ENCODE measurements at regions not wholly inside any gene's neighbourhood (a gene's known extent, or its start where the extent isn't known, plus 50 kb on each side); places are given as distances from the start of the nearest gene placed in this dataset.

GRCh38 chr1:87600854-87601253, 272.2 kb downstream of the LMO4 start:
- 41% methylated on average over 1 of the region's 1 CpG for WGBS (ENCODE audit: insufficient coverage, insufficient replicate concordance, low lambda C conversion rate, missing lambda C conversion rate)
- ATAC-seq (no peak), DNase-seq (ENCODE audit: low read depth, low spot score) (no peak), FAIRE-seq (no peak)
- H3K79me2 ChIP-seq (ENCODE audit: control insufficient read depth, insufficient read depth, low read length), result no peaks in the 10 kb centered on the region
- no TSS peak for BruUV-seq (replicated peaks)
- H2AFZ ChIP-seq (ENCODE audit: control insufficient read depth, low read depth, low read length), result no peak overlapping the region
- in situ Hi-C loops (cut with MboI), result no loop called here
- intact Hi-C loops (cut with micrococcal nuclease; ENCODE audit: unreplicated experiment), result no loop called here
- no peaks in the 10 kb centered on the region for H3K36me3 ChIP-seq (ENCODE audit: control insufficient read depth in 2 of 2, insufficient read depth in 2 of 2, low read length in 1 of 2)
- no peak overlapping the region for H3K9ac ChIP-seq (ENCODE audit: control insufficient read depth, insufficient read depth, low read length)
- no peaks in the 10 kb centered on the region for H3K27me3 ChIP-seq (replicated peaks in 1 of 2; ENCODE audit: control insufficient read depth in 2 of 2, insufficient read depth in 2 of 2, low read length in 1 of 2)
- ChIA-PET SMC1A (ENCODE audit: uncharacterized antibody, unreplicated experiment) (no interaction called here), RAD21 (ENCODE audit: unreplicated experiment) (no interaction called here), POLR2A (interaction anchor here (0.6 kb wide), 1 partner anchor 104 kb away, joined by 3 read pairs; no protein-coding TSS in a partner anchor), CTCF (no interaction called here)
- no peak overlapping the region for H3K4me2 ChIP-seq (ENCODE audit: control insufficient read depth, insufficient read depth)
- H3K9me3 ChIP-seq (replicated peaks; ENCODE audit: control insufficient read depth, insufficient read depth, low read length), result no peaks in the 10 kb centered on the region
- H3K4me3 ChIP-seq, result no peak overlapping the region
- no peaks in the 10 kb centered on the region for H3K4me1 ChIP-seq (ENCODE audit: control insufficient read depth, insufficient read depth, low read length)
- no peaks in the 10 kb centered on the region for H4K20me1 ChIP-seq (ENCODE audit: control insufficient read depth, insufficient read depth)
- TF ChIP-seq ATF2 (IDR thresholded peaks at IDR 0.05; ENCODE audit: low read length), result no peak
- peak; percentile 37; the same call in 1 of the 2 replicates for TF ChIP-seq JUNB (IDR thresholded peaks at IDR 0.05)
- H3K27ac ChIP-seq (ENCODE audit: control insufficient read depth, insufficient read depth), result no peak overlapping the region

DNA sequence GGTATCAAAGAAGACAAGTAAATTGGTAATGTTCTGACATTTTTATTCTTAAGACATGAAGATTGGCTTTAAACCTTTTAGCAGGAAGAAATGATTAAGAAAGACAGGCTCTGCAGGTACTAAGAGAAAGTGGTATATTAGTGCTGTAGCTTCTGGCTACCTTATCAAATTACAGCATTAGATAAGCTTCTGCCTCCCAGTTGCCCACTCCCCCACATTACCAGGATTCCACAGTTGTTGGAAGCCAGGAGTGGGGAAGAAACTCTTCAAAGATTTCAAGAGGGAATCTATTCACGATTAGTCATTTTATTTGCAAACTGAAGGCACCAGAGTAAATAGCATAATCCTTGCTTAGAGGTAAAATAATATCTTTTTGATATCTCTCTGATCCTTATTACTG, 274.9 kb downstream of the LMO4 start:
- H3K4me3 ChIP-seq, result no peak overlapping the region
- DNase-seq (ENCODE audit: low read depth, low spot score) (no peak), FAIRE-seq (no peak), ATAC-seq (no peak)
- H3K4me1 ChIP-seq (ENCODE audit: control insufficient read depth, insufficient read depth, low read length), result no peaks in the 10 kb centered on the region
- ChIA-PET RAD21 (ENCODE audit: unreplicated experiment) (no interaction called here), CTCF (interaction anchor here (0.7 kb wide), 1 partner anchor 729 kb away, joined by 3 read pairs; no protein-coding TSS in a partner anchor), POLR2A (interaction anchor here (0.7 kb wide), 1 partner anchor 272 kb away, joined by 5 read pairs; no protein-coding TSS in a partner anchor), SMC1A (ENCODE audit: uncharacterized antibody, unreplicated experiment) (no interaction called here)
- H3K36me3 ChIP-seq (ENCODE audit: control insufficient read depth in 2 of 2, insufficient read depth in 2 of 2, low read length in 1 of 2), result no peaks in the 10 kb centered on the region
- no peaks in the 10 kb centered on the region for H3K9me3 ChIP-seq (replicated peaks; ENCODE audit: control insufficient read depth, insufficient read depth, low read length)
- H4K20me1 ChIP-seq (ENCODE audit: control insufficient read depth, insufficient read depth), result no peaks in the 10 kb centered on the region
- H2AFZ ChIP-seq (ENCODE audit: control insufficient read depth, low read depth, low read length), result no peak overlapping the region
- H3K27ac ChIP-seq (ENCODE audit: control insufficient read depth, insufficient read depth), result no peak overlapping the region
- intact Hi-C loops (cut with micrococcal nuclease; ENCODE audit: unreplicated experiment) (no loop called here), in situ Hi-C loops (cut with MboI) (no loop called here)
- H3K79me2 ChIP-seq (ENCODE audit: control insufficient read depth, insufficient read depth, low read length), result no peaks in the 10 kb centered on the region
- no peaks in the 10 kb centered on the region for H3K27me3 ChIP-seq (replicated peaks in 1 of 2; ENCODE audit: control insufficient read depth in 2 of 2, insufficient read depth in 2 of 2, low read length in 1 of 2)
- H3K4me2 ChIP-seq (ENCODE audit: control insufficient read depth, insufficient read depth), result no peak overlapping the region
- H3K9ac ChIP-seq (ENCODE audit: control insufficient read depth, insufficient read depth, low read length), result no peak overlapping the region
- BruUV-seq (replicated peaks), result no TSS peak
- WGBS (ENCODE audit: insufficient coverage, insufficient replicate concordance, low lambda C conversion rate, missing lambda C conversion rate), result 63% methylated on average over 1 of the region's 1 CpG
- no peak for TF ChIP-seq EZH2 (IDR thresholded peaks at IDR 0.05; ENCODE audit: borderline replicate concordance, control insufficient read depth, low read depth, low read length)
- TF ChIP-seq POLR2A (IDR thresholded peaks at IDR 0.05; ENCODE audit: low read depth, low read length), result no peak
- no peak for TF ChIP-seq RAD51 (IDR thresholded peaks at IDR 0.05)
- no peak for TF ChIP-seq SRF (IDR thresholded peaks at IDR 0.05; ENCODE audit: low read depth in 2 of 2, low read length in 2 of 2)
- no peak for TF ChIP-seq ZBED1 (IDR thresholded peaks at IDR 0.05; ENCODE audit: borderline replicate concordance)
- no peak for TF ChIP-seq ASH2L (IDR thresholded peaks at IDR 0.05; ENCODE audit: borderline replicate concordance, low read depth)
- TF ChIP-seq CBFB (IDR thresholded peaks at IDR 0.05; ENCODE audit: low read depth), result no peak
- no peak for TF ChIP-seq LARP7 (IDR thresholded peaks at IDR 0.05)
- no peak for TF ChIP-seq POLR2AphosphoS2 (IDR thresholded peaks at IDR 0.05; ENCODE audit: low read depth, low read length)
- TF ChIP-seq SPI1 (IDR thresholded peaks at IDR 0.05; ENCODE audit: borderline replicate concordance, insufficient read depth, low read depth, low read length), result no peak
- TF ChIP-seq REST (IDR thresholded peaks at IDR 0.05; ENCODE audit: low read depth, low read length), result no peak
- TF ChIP-seq CEBPB (IDR thresholded peaks at IDR 0.05; ENCODE audit: borderline replicate concordance in 1 of 2, low read depth in 2 of 2, low read length in 2 of 2), result no peak

Measured in GM12878 (cell line).